ENCODE measurements at regions not wholly inside any gene's neighbourhood (a gene's known extent, or its start where the extent isn't known, plus 50 kb on each side); places are given as distances from the start of the nearest gene placed in this dataset.

GRCh38 chr4:25535278-25535677, 120.4 kb upstream of the SLC34A2 start:
- TF ChIP-seq CTCF (conservative IDR thresholded peaks at IDR 0.05; ENCODE audit: control insufficient read depth, insufficient read depth, low read depth, low read length): no peak
- no peak for DNase-seq (ENCODE audit: low read depth)
- no peak overlapping the region for H3K4me3 ChIP-seq (ENCODE audit: control insufficient read depth, low read depth, low read length)

DNA sequence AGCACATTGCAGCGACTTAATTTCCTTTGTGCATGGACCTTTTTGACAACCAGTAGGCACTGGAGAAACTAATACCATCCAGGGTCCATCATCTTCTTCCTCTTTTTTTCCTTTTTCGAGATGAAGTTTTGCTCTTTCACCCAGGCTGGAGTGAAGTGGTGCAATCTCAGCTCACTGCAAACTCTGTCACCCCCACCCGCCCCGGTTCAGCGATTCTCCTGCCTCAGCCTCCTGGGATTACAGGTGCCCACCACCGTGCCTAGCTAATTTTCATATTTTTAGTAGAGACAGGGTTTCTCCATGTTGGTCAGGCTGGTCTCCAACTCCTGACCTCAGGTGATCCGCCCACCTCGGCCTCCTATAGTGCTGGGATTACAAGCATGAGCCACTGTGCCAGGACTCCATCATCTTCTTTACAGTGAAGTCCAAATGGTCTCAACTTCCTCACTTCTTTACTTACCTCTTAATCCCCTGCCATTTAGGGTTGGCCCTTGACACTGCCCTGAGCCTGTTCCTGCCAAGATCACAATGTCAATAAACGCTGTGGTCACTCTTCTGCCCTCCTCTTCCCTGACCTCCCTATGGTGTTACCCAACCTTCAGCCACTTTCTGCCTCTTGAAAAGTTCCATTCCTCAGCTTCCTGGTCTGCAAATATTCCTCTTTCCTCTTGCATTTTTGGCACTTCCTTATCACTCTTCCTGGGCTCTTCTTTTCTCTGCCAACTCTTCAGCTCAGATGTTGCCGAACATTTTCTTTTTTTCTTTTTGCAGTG, 119.8 kb upstream of the SLC34A2 start:
- no peak for TF ChIP-seq CTCF (conservative IDR thresholded peaks at IDR 0.05; ENCODE audit: control insufficient read depth, insufficient read depth, low read depth, low read length)
- DNase-seq (ENCODE audit: low read depth): no peak
- H3K4me3 ChIP-seq (ENCODE audit: control insufficient read depth, low read depth, low read length): no peak overlapping the region

DNA sequence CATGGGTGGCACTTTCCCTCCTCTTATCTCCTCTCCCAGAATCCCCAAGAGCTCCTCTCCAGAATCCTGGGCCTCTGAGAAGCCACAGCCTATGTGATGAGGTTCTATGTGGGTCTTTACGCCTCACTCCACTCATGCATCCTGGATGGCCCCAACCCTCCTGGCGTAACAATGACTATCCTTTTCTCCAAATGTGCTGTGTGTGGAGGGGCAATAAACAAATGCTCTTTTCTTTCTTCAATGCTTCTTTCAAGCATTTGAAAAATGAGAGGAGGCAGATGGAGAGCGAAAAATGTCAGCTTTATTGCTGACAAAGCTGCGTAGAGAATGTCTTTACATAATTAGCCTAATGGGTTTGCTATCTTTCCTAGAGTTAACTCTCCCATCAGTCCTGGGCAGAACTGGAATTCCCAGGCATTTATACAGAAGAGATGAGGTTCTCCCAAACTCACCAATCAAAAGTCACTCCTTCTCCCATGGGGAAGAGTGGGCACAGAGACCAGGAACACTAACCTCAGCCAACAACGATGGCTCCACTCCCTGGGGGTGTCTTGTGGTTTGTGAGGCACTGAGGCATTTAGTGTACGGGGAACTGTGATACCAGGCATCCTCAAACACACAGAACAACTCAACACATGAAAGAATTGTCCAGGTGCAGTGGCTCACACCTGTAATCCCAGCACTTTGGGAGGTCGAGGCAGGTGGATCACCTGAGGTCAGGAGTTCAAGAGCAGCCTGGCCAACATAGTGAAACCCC, 118.9 kb upstream of the SLC34A2 start:
- no peak for TF ChIP-seq CTCF (conservative IDR thresholded peaks at IDR 0.05; ENCODE audit: control insufficient read depth, insufficient read depth, low read depth, low read length)
- no peak overlapping the region for H3K4me3 ChIP-seq (ENCODE audit: control insufficient read depth, low read depth, low read length)
- no peak for DNase-seq (ENCODE audit: low read depth)

DNA sequence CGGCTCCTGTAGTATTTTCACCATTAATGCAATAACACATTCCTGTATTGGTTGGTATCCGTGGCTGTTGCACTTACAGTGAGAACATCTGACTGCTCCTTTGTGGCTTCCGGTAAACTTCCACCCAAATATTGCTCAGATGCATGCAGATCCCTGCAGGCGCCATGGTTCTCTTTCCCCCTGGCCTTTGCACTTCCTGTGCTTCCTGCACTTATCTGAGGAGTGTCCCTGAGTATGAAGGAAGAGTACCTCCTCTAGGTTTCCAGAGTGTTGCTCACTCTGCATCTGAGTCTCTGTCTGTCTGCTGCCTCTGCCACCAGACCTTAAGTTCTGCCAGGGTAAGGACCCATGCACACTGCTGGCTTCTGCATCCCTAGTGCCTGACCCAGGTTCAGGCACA, 117.2 kb upstream of the SLC34A2 start:
- TF ChIP-seq CTCF (conservative IDR thresholded peaks at IDR 0.05; ENCODE audit: control insufficient read depth, insufficient read depth, low read depth, low read length): no peak
- H3K4me3 ChIP-seq (ENCODE audit: control insufficient read depth, low read depth, low read length): no peak overlapping the region
- DNase-seq (ENCODE audit: low read depth): no peak

GRCh38 chr4:25539241-25539640, 116.4 kb upstream of the SLC34A2 start:
- TF ChIP-seq CTCF (conservative IDR thresholded peaks at IDR 0.05; ENCODE audit: control insufficient read depth, insufficient read depth, low read depth, low read length): no peak
- no peak overlapping the region for H3K4me3 ChIP-seq (ENCODE audit: control insufficient read depth, low read depth, low read length)
- no peak for DNase-seq (ENCODE audit: low read depth)

- H3K4me3 ChIP-seq (ENCODE audit: control insufficient read depth, low read depth, low read length): no peak overlapping the region
- no peak for TF ChIP-seq CTCF (conservative IDR thresholded peaks at IDR 0.05; ENCODE audit: control insufficient read depth, insufficient read depth, low read depth, low read length)
- DNase-seq (ENCODE audit: low read depth): no peak
Observed at GRCh38 chr4:25540734-25541133, 114.9 kb upstream of the SLC34A2 start.
